Liver (tissue), 8 donors: ENCODE measurements at regions not wholly inside any gene's neighbourhood (a gene's known extent, or its start where the extent isn't known, plus 50 kb on each side); places are given as distances from the start of the nearest gene placed in this dataset.

Experiments used
- DNase-seq: peaks from one replicate; pipeline ENCODE4 v3.0.0-alpha.2; 2017; ENCODE audit warnings: low spot score
- H3K27ac ChIP-seq, 2 donors: one replicate each; pipeline ENCODE4 v1.7.0; 2013; ENCODE audit warnings: inconsistent platforms in 2 of 2, low read length in 2 of 2, control low read depth in 1 of 2, low read depth in 1 of 2, mild to moderate bottlenecking in 1 of 2
- H3K27me3 ChIP-seq, 4 donors: one replicate each; pipeline versions ENCODE4 v1.6.1 to v1.7.0; 2013; ENCODE audit warnings: low read length in 3 of 4, inconsistent platforms in 1 of 4, mild to moderate bottlenecking in 1 of 4, moderate library complexity in 1 of 4; ENCODE audit not compliant: control insufficient read depth in 4 of 4, insufficient read depth in 4 of 4
- H3K36me3 ChIP-seq, 4 donors: one replicate each; pipeline versions ENCODE4 v1.6.1 to v1.7.0; 2013; ENCODE audit warnings: low read length in 3 of 4, mild to moderate bottlenecking in 3 of 4, low read depth in 1 of 4, moderate library complexity in 1 of 4; ENCODE audit not compliant: control insufficient read depth in 4 of 4, insufficient read depth in 3 of 4
- H3K4me1 ChIP-seq, 4 donors: one replicate each; pipeline versions ENCODE4 v1.6.1 to v1.7.0; 2013; ENCODE audit warnings: low read length in 3 of 4, mild to moderate bottlenecking in 3 of 4, moderate library complexity in 1 of 4; ENCODE audit not compliant: control insufficient read depth in 4 of 4, insufficient read depth in 4 of 4
- H3K4me3 ChIP-seq, 3 donors: one replicate each; pipeline versions ENCODE4 v1.6.1 to v1.7.0; 2013; ENCODE audit warnings: low read length in 3 of 3, control low read depth in 1 of 3, low read depth in 1 of 3, mild to moderate bottlenecking in 1 of 3
- H3K9ac ChIP-seq, 2 donors: one replicate each; pipeline ENCODE4 v1.7.0; 2013; ENCODE audit warnings: low read length in 2 of 2, mild to moderate bottlenecking in 2 of 2, moderate library complexity in 2 of 2, control low read depth in 1 of 2, low read depth in 1 of 2
- H3K9me3 ChIP-seq, 4 donors: one replicate each; pipeline versions ENCODE4 v1.6.1 to v1.7.0; 2013; ENCODE audit warnings: low read length in 3 of 4; ENCODE audit not compliant: control insufficient read depth in 4 of 4
- ATF3 ChIP-seq: IDR thresholded peaks from 2 replicates; pipeline ENCODE4 v1.6.1; 2016; ENCODE audit warnings: antibody characterized with exemption
- EGR1 ChIP-seq, 2 donors: IDR thresholded peaks; 2 replicates each; pipeline ENCODE4 v1.6.1; 2016 to 2018; ENCODE audit warnings: antibody characterized with exemption in 2 of 2, low read depth in 2 of 2
- FOXA1 ChIP-seq: IDR thresholded peaks from 2 replicates; pipeline ENCODE4 v1.6.1; 2016; ENCODE audit warnings: antibody characterized with exemption
- FOXA2 ChIP-seq: IDR thresholded peaks from 2 replicates; pipeline ENCODE4 v1.6.1; 2016; ENCODE audit warnings: antibody characterized with exemption
- GABPA ChIP-seq, 2 donors: IDR thresholded peaks in 1 of 2; conservative IDR thresholded peaks in 1 of 2; 2 replicates each; pipeline ENCODE4 v1.6.1; 2016; ENCODE audit warnings: antibody characterized with exemption in 2 of 2, mild to moderate bottlenecking in 1 of 2, moderate library complexity in 1 of 2
- HNF4A ChIP-seq, 2 donors: conservative IDR thresholded peaks; 2 replicates each; pipeline ENCODE4 v1.6.1; 2016; ENCODE audit warnings: antibody characterized with exemption in 2 of 2, mild to moderate bottlenecking in 2 of 2
- HNF4G ChIP-seq: IDR thresholded peaks from 2 replicates; pipeline ENCODE4 v1.6.1; 2016; ENCODE audit warnings: antibody characterized with exemption
- NR2F2 ChIP-seq: IDR thresholded peaks from 2 replicates; pipeline ENCODE4 v1.6.1; 2016; ENCODE audit warnings: antibody characterized with exemption
- WGBS: extraction: QIAGEN DNeasy Blood & Tissue Kit; methylation state at CpG from one replicate; pipeline ENCODE4 v1.1.7; 2013; 5-methylcytosine and 5-hydroxymethylcytosine counted together
- TF ChIP-seq, protein P1 (sequence below): IDR thresholded peaks from 2 replicates; pipeline ENCODE4 v1.6.1; 2016; ENCODE audit warnings: antibody characterized with exemption
- TF ChIP-seq, protein P2 (sequence below): fragments of 150-350 bp; IDR thresholded peaks from 2 replicates; pipeline ENCODE4 v1.5.1; 2017; ENCODE audit warnings: improper control_type of control experiment, low read depth, low read length; ENCODE audit not compliant: missing input control
- TF ChIP-seq, protein P3 (sequence below): IDR thresholded peaks from 2 replicates; pipeline ENCODE4 v1.6.1; 2016; ENCODE audit warnings: antibody characterized with exemption
- donor health status: healthy.
- donor health status: healthy.
- donor health status: healthy.
- donor health status: healthy.
- donor health status: healthy.

DNA sequence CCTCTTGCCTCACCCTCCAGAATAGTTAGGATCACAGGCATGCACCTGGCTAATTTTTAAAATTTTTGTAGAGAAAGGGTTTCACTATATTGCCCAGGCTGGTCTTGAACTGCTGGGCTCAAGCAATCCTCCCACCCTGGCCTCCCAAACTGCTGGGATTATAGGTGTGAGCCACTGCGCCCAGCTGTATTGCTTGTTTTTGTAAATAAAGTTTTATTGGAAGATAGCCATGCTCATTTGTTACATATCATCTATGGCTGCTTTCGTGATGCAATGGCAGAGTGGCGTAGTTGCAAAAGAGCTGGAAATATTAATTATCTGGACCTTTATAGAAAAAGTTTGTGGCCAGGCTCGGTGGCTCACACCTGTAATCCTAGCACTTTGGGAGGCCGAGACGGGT, 109.4 kb upstream of the SPRED2 start:
- Histone ChIP-seq H3K36me3 (no peaks in the 10 kb centered on the region), H3K27me3 (no peaks in the 10 kb centered on the region), H3K27ac (no peak overlapping the region), H3K4me3 (no peak overlapping the region), H3K4me1 (no peaks in the 10 kb centered on the region), H3K9me3 (no peaks in the 10 kb centered on the region), H3K9ac (no peak overlapping the region)
- no peak for TF ChIP-seq HNF4G
- TF ChIP-seq NR2F2 = no peak
- TF ChIP-seq, protein P1, sequence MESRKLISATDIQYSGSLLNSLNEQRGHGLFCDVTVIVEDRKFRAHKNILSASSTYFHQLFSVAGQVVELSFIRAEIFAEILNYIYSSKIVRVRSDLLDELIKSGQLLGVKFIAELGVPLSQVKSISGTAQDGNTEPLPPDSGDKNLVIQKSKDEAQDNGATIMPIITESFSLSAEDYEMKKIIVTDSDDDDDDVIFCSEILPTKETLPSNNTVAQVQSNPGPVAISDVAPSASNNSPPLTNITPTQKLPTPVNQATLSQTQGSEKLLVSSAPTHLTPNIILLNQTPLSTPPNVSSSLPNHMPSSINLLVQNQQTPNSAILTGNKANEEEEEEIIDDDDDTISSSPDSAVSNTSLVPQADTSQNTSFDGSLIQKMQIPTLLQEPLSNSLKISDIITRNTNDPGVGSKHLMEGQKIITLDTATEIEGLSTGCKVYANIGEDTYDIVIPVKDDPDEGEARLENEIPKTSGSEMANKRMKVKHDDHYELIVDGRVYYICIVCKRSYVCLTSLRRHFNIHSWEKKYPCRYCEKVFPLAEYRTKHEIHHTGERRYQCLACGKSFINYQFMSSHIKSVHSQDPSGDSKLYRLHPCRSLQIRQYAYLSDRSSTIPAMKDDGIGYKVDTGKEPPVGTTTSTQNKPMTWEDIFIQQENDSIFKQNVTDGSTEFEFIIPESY = no peak
- no peak for TF ChIP-seq EGR1 (IDR thresholded peaks at IDR 0.05; ENCODE audit: low read depth in 2 of 2)
- TF ChIP-seq, protein P2, sequence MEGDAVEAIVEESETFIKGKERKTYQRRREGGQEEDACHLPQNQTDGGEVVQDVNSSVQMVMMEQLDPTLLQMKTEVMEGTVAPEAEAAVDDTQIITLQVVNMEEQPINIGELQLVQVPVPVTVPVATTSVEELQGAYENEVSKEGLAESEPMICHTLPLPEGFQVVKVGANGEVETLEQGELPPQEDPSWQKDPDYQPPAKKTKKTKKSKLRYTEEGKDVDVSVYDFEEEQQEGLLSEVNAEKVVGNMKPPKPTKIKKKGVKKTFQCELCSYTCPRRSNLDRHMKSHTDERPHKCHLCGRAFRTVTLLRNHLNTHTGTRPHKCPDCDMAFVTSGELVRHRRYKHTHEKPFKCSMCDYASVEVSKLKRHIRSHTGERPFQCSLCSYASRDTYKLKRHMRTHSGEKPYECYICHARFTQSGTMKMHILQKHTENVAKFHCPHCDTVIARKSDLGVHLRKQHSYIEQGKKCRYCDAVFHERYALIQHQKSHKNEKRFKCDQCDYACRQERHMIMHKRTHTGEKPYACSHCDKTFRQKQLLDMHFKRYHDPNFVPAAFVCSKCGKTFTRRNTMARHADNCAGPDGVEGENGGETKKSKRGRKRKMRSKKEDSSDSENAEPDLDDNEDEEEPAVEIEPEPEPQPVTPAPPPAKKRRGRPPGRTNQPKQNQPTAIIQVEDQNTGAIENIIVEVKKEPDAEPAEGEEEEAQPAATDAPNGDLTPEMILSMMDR = no peak
- TF ChIP-seq GABPA (IDR thresholded peaks at IDR 0.05 in 1 of 2, conservative IDR thresholded peaks at IDR 0.05 in 1 of 2) = no peak
- TF ChIP-seq FOXA2 = no peak
- TF ChIP-seq, protein P3, sequence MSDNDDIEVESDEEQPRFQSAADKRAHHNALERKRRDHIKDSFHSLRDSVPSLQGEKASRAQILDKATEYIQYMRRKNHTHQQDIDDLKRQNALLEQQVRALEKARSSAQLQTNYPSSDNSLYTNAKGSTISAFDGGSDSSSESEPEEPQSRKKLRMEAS = no peak
- TF ChIP-seq ATF3 = no peak
- no peak for DNase-seq
- 97% methylated on average over 6 of the region's 6 CpGs for WGBS

- 86% methylated on average over 4 of the region's 4 CpGs for WGBS
- DNase-seq = no peak
Observed at GRCh38 chr2:65539633-65540032, 107.2 kb upstream of the SPRED2 start.

More at GRCh38 chr2:65539633-65540032, 107.2 kb upstream of the SPRED2 start:
- TF ChIP-seq HNF4A (conservative IDR thresholded peaks at IDR 0.05) = no peak
- no peak for TF ChIP-seq FOXA2
- TF ChIP-seq, protein P3 = no peak
- no peak for TF ChIP-seq ATF3
- TF ChIP-seq HNF4G = no peak
- TF ChIP-seq FOXA1 = no peak
- H3K9ac ChIP-seq = no peak overlapping the region
- no peaks in the 10 kb centered on the region for H3K36me3 ChIP-seq
- H3K27ac ChIP-seq = no peak overlapping the region
- H3K4me1 ChIP-seq = no peaks in the 10 kb centered on the region
- H3K4me3 ChIP-seq = no peak overlapping the region
- H3K9me3 ChIP-seq = no peaks in the 10 kb centered on the region
- no peaks in the 10 kb centered on the region for H3K27me3 ChIP-seq
